Activated B cell treated with CpG ODN at 0.5 μM for 24 hours (primary cell): ENCODE measurements at regions not wholly inside any gene's neighbourhood (a gene's known extent, or its start where the extent isn't known, plus 50 kb on each side); places are given as distances from the start of the nearest gene placed in this dataset.

Experiments
- ATAC-seq: fragments of 200-7000 bp; cut with Tn5 transposase; one replicate; pipeline ENCODE4 v1.10.0; 2021; ENCODE audit warnings: low read depth, mild to moderate bottlenecking, moderate library complexity
- CTCF ChIA-PET: fragments of 350-600 bp; sonication (Branson Sonifier 250); formaldehyde crosslinking; loops from one replicate; lab custom pipeline; 2021; ENCODE audit warnings: antibody characterized with exemption; lab: Charles Lee
- POLR2A ChIA-PET: fragments of 350-600 bp; sonication (Branson Sonifier 250); formaldehyde crosslinking; loops from one replicate; lab custom pipeline; 2021; ENCODE audit warnings: antibody characterized with exemption; lab: Charles Lee
- DNase-seq: peaks from one replicate; pipeline ENCODE4 v3.0.0; 2022
- H3K27ac Mint-ChIP-seq: one replicate; pipeline ENCODE4 v1.8.0; 2020; ENCODE audit warnings: mixed read lengths
- H3K27me3 Mint-ChIP-seq: one replicate; pipeline ENCODE4 v1.8.0; 2021; ENCODE audit warnings: mixed read lengths
- H3K36me3 Mint-ChIP-seq: one replicate; pipeline ENCODE4 v1.8.0; 2021; ENCODE audit warnings: low read depth, mixed read lengths
- H3K4me1 Mint-ChIP-seq: one replicate; pipeline ENCODE4 v1.8.0; 2021; ENCODE audit warnings: mixed read lengths
- H3K4me3 Mint-ChIP-seq: one replicate; pipeline ENCODE4 v1.8.0; 2020; ENCODE audit warnings: mild to moderate bottlenecking, mixed read lengths
- H3K9me3 Mint-ChIP-seq: one replicate; pipeline ENCODE4 v1.8.0; 2020; ENCODE audit warnings: mixed read lengths
- CTCF ChIP-seq: fragments of 200-600 bp; IDR thresholded peaks from one replicate; pipeline ENCODE4 v1.8.0; 2022; ENCODE audit warnings: antibody characterized with exemption, mild to moderate bottlenecking
- intact Hi-C: fragments of 100-400 bp; cut with micrococcal nuclease; formaldehyde crosslinking; loops from one replicate; pipeline ENCODE4 v1.15.1; 2024

GRCh38 chrX:124256629-124257380, 75.7 kb upstream of the TEX13D start:
- ChIA-PET POLR2A (no interaction called here), CTCF (no interaction called here)
- no peak for ATAC-seq

GRCh38 chrX:124257924-124258702, 74.3 kb upstream of the TEX13D start:
- no peaks in the 10 kb centered on the region for H3K4me1 Mint-ChIP-seq
- H3K36me3 Mint-ChIP-seq: no peaks in the 10 kb centered on the region
- TF ChIP-seq CTCF: no peak
- no peak overlapping the region for H3K27ac Mint-ChIP-seq
- no peak overlapping the region for H3K4me3 Mint-ChIP-seq
- ATAC-seq (no peak), DNase-seq (no peak)
- no peaks in the 10 kb centered on the region for H3K9me3 Mint-ChIP-seq
- CTCF ChIA-PET: no interaction called here
- intact Hi-C loops: no loop called here
- POLR2A ChIA-PET: no interaction called here
- H3K27me3 Mint-ChIP-seq: no peaks in the 10 kb centered on the region

More at GRCh38 chrX:124256629-124257380, 75.7 kb upstream of the TEX13D start:
- Mint-ChIP-seq H3K4me1 (no peaks in the 10 kb centered on the region), H3K9me3 (no peaks in the 10 kb centered on the region), H3K27ac (no peak overlapping the region), H3K27me3 (no peaks in the 10 kb centered on the region), H3K4me3 (no peak overlapping the region), H3K36me3 (no peaks in the 10 kb centered on the region)
- no peak for TF ChIP-seq CTCF
- no peak for DNase-seq
- intact Hi-C loops: no loop called here

GRCh38 chrX:124260845-124261244, 71.6 kb upstream of the TEX13D start:
- Mint-ChIP-seq H3K4me1 (no peaks in the 10 kb centered on the region), H3K4me3 (no peak overlapping the region), H3K27me3 (no peaks in the 10 kb centered on the region), H3K36me3 (no peaks in the 10 kb centered on the region), H3K27ac (no peak overlapping the region), H3K9me3 (no peaks in the 10 kb centered on the region)
- intact Hi-C loops: no loop called here
- ChIA-PET POLR2A (no interaction called here), CTCF (no interaction called here)
- no peak for TF ChIP-seq CTCF
- ATAC-seq (no peak), DNase-seq (no peak)

GRCh38 chrX:124263743-124264142, 68.7 kb upstream of the TEX13D start:
- DNase-seq (no peak), ATAC-seq (no peak)
- Mint-ChIP-seq H3K27me3 (no peaks in the 10 kb centered on the region), H3K4me3 (no peak overlapping the region), H3K9me3 (no peaks in the 10 kb centered on the region), H3K4me1 (no peaks in the 10 kb centered on the region), H3K36me3 (no peaks in the 10 kb centered on the region), H3K27ac (no peak overlapping the region)
- intact Hi-C loops: no loop called here
- ChIA-PET CTCF (no interaction called here), POLR2A (no interaction called here)
- no peak for TF ChIP-seq CTCF

- POLR2A ChIA-PET: no interaction called here
- DNase-seq: no peak
- H3K27ac Mint-ChIP-seq: no peak overlapping the region
- no peaks in the 10 kb centered on the region for H3K4me1 Mint-ChIP-seq
- no peaks in the 10 kb centered on the region for H3K27me3 Mint-ChIP-seq
- intact Hi-C loops: no loop called here
- H3K36me3 Mint-ChIP-seq: no peaks in the 10 kb centered on the region
- no peak for TF ChIP-seq CTCF
- CTCF ChIA-PET: no interaction called here
- no peak for ATAC-seq
- no peak overlapping the region for H3K4me3 Mint-ChIP-seq
- no peaks in the 10 kb centered on the region for H3K9me3 Mint-ChIP-seq
Observed at GRCh38 chrX:124268099-124268498, 64.4 kb upstream of the TEX13D start.
